ENCODE measurements at regions not wholly inside any gene's neighbourhood (a gene's known extent, or its start where the extent isn't known, plus 50 kb on each side); places are given as distances from the start of the nearest gene placed in this dataset. TPM values are rescaled to one million over a fixed set of nuclear protein-coding genes. Genes with fewer than 3 reads are reported as not detected.
"Not testable (repeated sequence)": the region's sequence is repeated elsewhere in the genome, so short reads cannot be mapped to it uniquely, and the experiment has no call there.

- H3K27me3 ChIP-seq; H3K27ac ChIP-seq; H3K9ac ChIP-seq (ENCODE audit: low read depth in 2 of 2, low read length in 2 of 2); DNase-seq; H3K4me1 ChIP-seq; H3K4me3 ChIP-seq; H3K36me3 ChIP-seq; H3K9me3 ChIP-seq; intact Hi-C loops (cut with DNase I): not testable (repeated sequence)
These were observed 143.5 kb upstream of the POTEB2 start for GRCh38 chr15:21009651-21010050.

- intact Hi-C loops (cut with DNase I); DNase-seq; H3K4me1 ChIP-seq; H3K4me3 ChIP-seq; H3K9me3 ChIP-seq; H3K36me3 ChIP-seq; H3K27me3 ChIP-seq; H3K27ac ChIP-seq; H3K9ac ChIP-seq (ENCODE audit: low read depth in 2 of 2, low read length in 2 of 2): not testable (repeated sequence)
These were observed 137.3 kb upstream of the POTEB2 start for GRCh38 chr15:21003459-21003858.

- H3K4me3 ChIP-seq; DNase-seq; H3K9ac ChIP-seq (ENCODE audit: low read depth in 2 of 2, low read length in 2 of 2); H3K9me3 ChIP-seq; H3K27ac ChIP-seq; H3K4me1 ChIP-seq; H3K27me3 ChIP-seq; intact Hi-C loops (cut with DNase I); H3K36me3 ChIP-seq: not testable (repeated sequence)
These were observed 135.8 kb upstream of the POTEB2 start for GRCh38 chr15:21001950-21002349.

- intact Hi-C loops (cut with DNase I); H3K9me3 ChIP-seq: not testable (repeated sequence)
These were observed 125.6 kb upstream of the POTEB2 start for GRCh38 chr15:20991691-20992090.

GRCh38 chr15:20991253-20991652 lies 125.1 kb upstream of the POTEB2 start:
- H3K4me1 ChIP-seq; H3K36me3 ChIP-seq; H3K9me3 ChIP-seq; intact Hi-C loops (cut with DNase I); H3K27me3 ChIP-seq; H3K27ac ChIP-seq; H3K9ac ChIP-seq (ENCODE audit: low read depth in 2 of 2, low read length in 2 of 2); DNase-seq; H3K4me3 ChIP-seq: not testable (repeated sequence)

More at GRCh38 chr15:20991691-20992090, 125.6 kb upstream of the POTEB2 start:
- not testable (repeated sequence) for H3K9ac ChIP-seq (ENCODE audit: low read depth in 2 of 2, low read length in 2 of 2); H3K27ac ChIP-seq; H3K4me1 ChIP-seq; DNase-seq; H3K27me3 ChIP-seq; H3K4me3 ChIP-seq; H3K36me3 ChIP-seq

- H3K9ac ChIP-seq (ENCODE audit: low read depth in 2 of 2, low read length in 2 of 2); H3K36me3 ChIP-seq; H3K9me3 ChIP-seq; DNase-seq; intact Hi-C loops (cut with DNase I); H3K27ac ChIP-seq; H3K4me1 ChIP-seq; H3K27me3 ChIP-seq; H3K4me3 ChIP-seq: not testable (repeated sequence)
These were observed 120.7 kb upstream of the POTEB2 start for GRCh38 chr15:20986775-20987174.

GRCh38 chr15:20978057-20978456 lies 111.9 kb upstream of the POTEB2 start:
- not testable (repeated sequence) for H3K9me3 ChIP-seq, DNase-seq

GRCh38 chr15:20972762-20973161 lies 106.6 kb upstream of the POTEB2 start:
- H3K4me1 ChIP-seq; intact Hi-C loops (cut with DNase I); H3K9ac ChIP-seq (ENCODE audit: low read depth in 2 of 2, low read length in 2 of 2); H3K4me3 ChIP-seq; H3K27ac ChIP-seq; H3K9me3 ChIP-seq; DNase-seq; H3K27me3 ChIP-seq; H3K36me3 ChIP-seq: not testable (repeated sequence)

More at GRCh38 chr15:20978057-20978456, 111.9 kb upstream of the POTEB2 start:
- H3K9ac ChIP-seq (ENCODE audit: low read depth in 2 of 2, low read length in 2 of 2); H3K4me1 ChIP-seq; H3K27ac ChIP-seq; H3K36me3 ChIP-seq; H3K27me3 ChIP-seq; H3K4me3 ChIP-seq; intact Hi-C loops (cut with DNase I): not testable (repeated sequence)

GRCh38 chr15:20959299-20959698 lies 93.2 kb upstream of the POTEB2 start:
- H3K9ac ChIP-seq (ENCODE audit: low read depth in 2 of 2, low read length in 2 of 2); intact Hi-C loops (cut with DNase I); DNase-seq; H3K27ac ChIP-seq; H3K4me3 ChIP-seq; H3K9me3 ChIP-seq; H3K4me1 ChIP-seq; H3K27me3 ChIP-seq; H3K36me3 ChIP-seq: not testable (repeated sequence)

GRCh38 chr15:20929322-20929721 lies 63.2 kb upstream of the POTEB2 start:
- DNase-seq; H3K27me3 ChIP-seq; H3K4me1 ChIP-seq; H3K27ac ChIP-seq; intact Hi-C loops (cut with DNase I); H3K9ac ChIP-seq (ENCODE audit: low read depth in 2 of 2, low read length in 2 of 2); H3K4me3 ChIP-seq; H3K36me3 ChIP-seq; H3K9me3 ChIP-seq: not testable (repeated sequence)

Small RNAs in the stretch of these regions (microRNA-seq; reads per million reads assigned to microRNA genes)
- not detected for gene MIR5701-1

Data from colonic mucosa (tissue), 4 donors.